ENCODE measurements at regions not wholly inside any gene's neighbourhood (a gene's known extent, or its start where the extent isn't known, plus 50 kb on each side); places are given as distances from the start of the nearest gene placed in this dataset.
A peak's percentile ranks its signal among the peaks of the same experiment; 100 is the strongest.

DNA sequence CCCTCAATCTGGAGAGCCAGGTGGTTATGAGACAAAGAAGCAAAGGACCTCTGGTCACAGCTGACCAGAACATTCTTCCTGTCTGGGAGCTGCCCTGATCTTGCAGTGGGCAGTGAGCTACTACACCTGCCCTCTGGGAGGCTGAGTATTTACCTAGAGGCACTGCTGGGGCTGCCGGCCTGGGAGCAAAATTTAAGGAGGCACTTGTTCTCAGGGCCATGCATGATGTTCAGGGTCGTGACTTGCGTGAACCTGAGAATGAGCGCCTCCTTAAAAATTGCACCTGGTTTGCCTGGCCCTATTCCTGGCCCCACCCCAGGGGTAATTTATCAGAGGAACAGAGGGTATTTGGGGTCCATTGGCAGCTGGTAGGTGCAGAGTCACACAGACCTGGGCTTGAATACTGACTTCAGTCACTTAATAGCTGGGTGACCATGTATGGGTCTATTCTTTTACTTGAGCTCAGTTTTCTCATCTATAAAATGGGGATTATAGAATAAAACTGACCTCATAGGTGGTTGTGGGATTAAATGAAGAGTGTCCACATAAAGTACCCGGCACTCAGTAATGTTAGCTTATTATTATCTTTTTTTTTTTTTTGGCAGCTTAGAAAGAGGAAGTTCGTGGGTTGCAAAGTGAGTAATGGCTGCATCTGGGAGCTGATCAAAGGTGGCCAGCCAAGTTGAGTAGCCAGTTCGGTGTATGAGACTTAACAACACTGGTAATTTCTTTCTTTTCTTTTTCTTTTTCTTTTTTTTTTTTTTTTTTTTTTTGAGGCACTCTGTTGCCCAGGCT lies 107.4 kb upstream of the MED13L start:
- Histone ChIP-seq H3K4me3 (ENCODE audit: severe bottlenecking) (no peak overlapping the region), H3K36me3 (ENCODE audit: low read depth) (no peaks in the 10 kb centered on the region), H3K9me3 (ENCODE audit: severe bottlenecking) (no peaks in the 10 kb centered on the region), H3K27me3 (ENCODE audit: insufficient read depth, poor library complexity, severe bottlenecking) (no peaks in the 10 kb centered on the region), H3K27ac (ENCODE audit: poor library complexity, severe bottlenecking) (no peak overlapping the region), H3K4me1 (ENCODE audit: insufficient read depth, poor library complexity, severe bottlenecking) (peaks cover 29% of the 10 kb centered on the region)
- TF ChIP-seq, protein P1, sequence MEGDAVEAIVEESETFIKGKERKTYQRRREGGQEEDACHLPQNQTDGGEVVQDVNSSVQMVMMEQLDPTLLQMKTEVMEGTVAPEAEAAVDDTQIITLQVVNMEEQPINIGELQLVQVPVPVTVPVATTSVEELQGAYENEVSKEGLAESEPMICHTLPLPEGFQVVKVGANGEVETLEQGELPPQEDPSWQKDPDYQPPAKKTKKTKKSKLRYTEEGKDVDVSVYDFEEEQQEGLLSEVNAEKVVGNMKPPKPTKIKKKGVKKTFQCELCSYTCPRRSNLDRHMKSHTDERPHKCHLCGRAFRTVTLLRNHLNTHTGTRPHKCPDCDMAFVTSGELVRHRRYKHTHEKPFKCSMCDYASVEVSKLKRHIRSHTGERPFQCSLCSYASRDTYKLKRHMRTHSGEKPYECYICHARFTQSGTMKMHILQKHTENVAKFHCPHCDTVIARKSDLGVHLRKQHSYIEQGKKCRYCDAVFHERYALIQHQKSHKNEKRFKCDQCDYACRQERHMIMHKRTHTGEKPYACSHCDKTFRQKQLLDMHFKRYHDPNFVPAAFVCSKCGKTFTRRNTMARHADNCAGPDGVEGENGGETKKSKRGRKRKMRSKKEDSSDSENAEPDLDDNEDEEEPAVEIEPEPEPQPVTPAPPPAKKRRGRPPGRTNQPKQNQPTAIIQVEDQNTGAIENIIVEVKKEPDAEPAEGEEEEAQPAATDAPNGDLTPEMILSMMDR (IDR thresholded peaks at IDR 0.05; ENCODE audit: poor library complexity, severe bottlenecking): no peak
- ATAC-seq (ENCODE audit: low read depth): no peak
- no peak for DNase-seq (ENCODE audit: low spot score)

DNA sequence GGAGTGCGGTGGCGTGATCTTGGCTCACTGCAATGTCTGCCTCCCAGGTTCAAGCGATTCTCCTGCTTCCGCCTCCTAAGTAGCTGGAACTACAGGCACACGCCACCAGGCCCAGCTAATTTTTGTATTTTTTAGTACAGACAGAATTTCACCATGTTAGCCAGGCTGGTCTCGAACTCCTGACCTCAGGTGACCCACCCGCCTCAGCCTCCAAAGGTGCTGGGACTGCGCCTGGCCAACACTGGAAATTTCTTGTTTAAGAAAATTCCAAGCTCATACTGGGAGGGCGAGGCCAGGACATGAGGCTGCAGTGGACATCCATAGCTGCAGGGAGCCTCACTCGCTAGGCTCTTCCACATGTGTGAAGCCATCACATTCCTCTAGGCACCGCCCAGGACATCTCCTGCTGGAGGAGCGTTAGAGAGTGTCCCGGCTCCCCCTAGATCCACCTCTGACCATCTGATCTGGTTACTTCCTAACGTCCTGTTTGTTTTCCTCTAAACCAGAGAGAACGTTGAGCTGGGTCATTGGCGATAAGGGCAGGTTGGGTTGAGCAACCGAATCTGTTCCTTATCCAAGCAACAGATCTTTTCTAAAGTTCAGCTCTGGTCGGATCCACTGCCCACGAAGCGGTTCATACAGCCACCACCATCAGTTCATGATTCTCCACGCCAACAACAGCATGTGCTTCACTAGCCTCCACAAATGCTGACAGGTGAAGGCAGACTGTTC lies 108.2 kb upstream of the MED13L start:
- ATAC-seq (ENCODE audit: low read depth) (no peak), DNase-seq (ENCODE audit: low spot score) (no peak)
- Histone ChIP-seq H3K36me3 (ENCODE audit: low read depth) (no peaks in the 10 kb centered on the region), H3K4me1 (ENCODE audit: insufficient read depth, poor library complexity, severe bottlenecking) (peaks cover 36% of the 10 kb centered on the region), H3K4me3 (ENCODE audit: severe bottlenecking) (no peak overlapping the region), H3K27me3 (ENCODE audit: insufficient read depth, poor library complexity, severe bottlenecking) (no peaks in the 10 kb centered on the region), H3K27ac (ENCODE audit: poor library complexity, severe bottlenecking) (no peak overlapping the region), H3K9me3 (ENCODE audit: severe bottlenecking) (no peaks in the 10 kb centered on the region)
- TF ChIP-seq, protein P1 (IDR thresholded peaks at IDR 0.05; ENCODE audit: poor library complexity, severe bottlenecking): no peak

DNA sequence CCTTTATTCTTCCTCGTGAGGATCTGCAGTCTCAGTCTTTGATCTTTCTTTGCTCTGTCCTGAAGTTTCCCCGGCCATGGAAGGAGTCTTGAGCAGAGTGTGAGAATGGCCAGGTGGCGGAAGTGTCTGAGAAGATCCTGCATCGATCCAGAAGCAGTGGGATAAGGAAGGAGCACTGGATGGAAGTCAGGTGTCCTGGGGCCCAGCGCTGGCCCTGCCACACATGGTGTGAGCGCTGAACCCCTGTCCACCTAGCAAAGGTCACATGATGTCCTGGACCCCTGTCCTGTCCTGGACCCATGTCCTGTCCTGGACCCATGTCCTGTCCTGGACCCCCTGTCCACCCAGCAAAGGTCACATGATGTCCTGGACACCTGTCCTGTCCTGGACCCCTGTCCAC lies 111.8 kb upstream of the MED13L start:
- no peaks in the 10 kb centered on the region for H3K9me3 ChIP-seq (ENCODE audit: severe bottlenecking)
- no peak for ATAC-seq (ENCODE audit: low read depth)
- H3K27ac ChIP-seq (ENCODE audit: poor library complexity, severe bottlenecking): peak overlapping the region; percentile 42
- no peak for DNase-seq (ENCODE audit: low spot score)
- no peaks in the 10 kb centered on the region for H3K27me3 ChIP-seq (ENCODE audit: insufficient read depth, poor library complexity, severe bottlenecking)
- H3K4me3 ChIP-seq (ENCODE audit: severe bottlenecking): no peak overlapping the region
- TF ChIP-seq, protein P1 (IDR thresholded peaks at IDR 0.05; ENCODE audit: poor library complexity, severe bottlenecking): no peak
- no peaks in the 10 kb centered on the region for H3K36me3 ChIP-seq (ENCODE audit: low read depth)
- peaks cover 20% of the 10 kb centered on the region for H3K4me1 ChIP-seq (ENCODE audit: insufficient read depth, poor library complexity, severe bottlenecking)

DNA sequence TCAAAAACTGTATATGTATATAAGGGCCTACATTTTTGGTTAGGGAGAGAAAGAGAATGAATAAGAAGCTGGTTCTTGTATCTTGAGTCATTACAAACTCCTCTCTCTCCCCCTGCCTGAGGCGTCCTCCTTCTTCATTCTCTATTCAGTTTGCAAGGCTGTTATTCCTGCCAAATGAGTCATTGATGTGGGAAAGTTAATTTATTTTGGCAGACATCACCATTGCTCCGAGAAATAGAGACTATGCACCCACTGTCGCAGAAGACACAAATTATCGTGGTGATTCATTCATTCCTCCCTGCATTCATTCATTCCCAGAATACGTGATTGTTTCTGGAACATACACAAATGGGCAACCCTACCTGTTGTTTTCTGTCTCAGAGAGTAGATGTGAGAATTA lies 112.5 kb upstream of the MED13L start:
- DNase-seq (ENCODE audit: low spot score) (peak; percentile 86), ATAC-seq (ENCODE audit: low read depth) (peak; percentile 92)
- Histone ChIP-seq H3K4me3 (ENCODE audit: severe bottlenecking) (no peak overlapping the region), H3K27ac (ENCODE audit: poor library complexity, severe bottlenecking) (peak overlapping the region; percentile 42), H3K4me1 (ENCODE audit: insufficient read depth, poor library complexity, severe bottlenecking) (peaks cover 15% of the 10 kb centered on the region), H3K36me3 (ENCODE audit: low read depth) (no peaks in the 10 kb centered on the region), H3K27me3 (ENCODE audit: insufficient read depth, poor library complexity, severe bottlenecking) (no peaks in the 10 kb centered on the region), H3K9me3 (ENCODE audit: severe bottlenecking) (no peaks in the 10 kb centered on the region)
- TF ChIP-seq, protein P1 (IDR thresholded peaks at IDR 0.05; ENCODE audit: poor library complexity, severe bottlenecking): no peak

Measured in RWPE2 (cell line).